Tibial nerve (tissue), 4 donors: ENCODE measurements at regions not wholly inside any gene's neighbourhood (a gene's known extent, or its start where the extent isn't known, plus 50 kb on each side); places are given as distances from the start of the nearest gene placed in this dataset.

Source experiments
- DNase-seq, 2 donors: peaks; one replicate each; pipeline ENCODE4 v3.0.0-alpha.2; 2019; ENCODE audit warnings: low spot score in 2 of 2
- H3K27ac ChIP-seq, 4 donors: fragments of 200-600 bp; sonication (generic) in 3 of 4; one replicate each; pipeline ENCODE4 v1.5.1; 2017 to 2019; ENCODE audit warnings: mild to moderate bottlenecking in 1 of 4
- H3K27me3 ChIP-seq, 2 donors: fragments of 200-600 bp; sonication (generic) in 1 of 2; one replicate each; pipeline versions ENCODE4 v1.5.1 to v1.6.0; 2017 to 2019
- H3K36me3 ChIP-seq, 3 donors: fragments of 200-600 bp; sonication (generic); one replicate each; pipeline ENCODE4 v1.5.1; 2018 to 2019
- H3K4me1 ChIP-seq, 4 donors: fragments of 200-600 bp; sonication (generic) in 3 of 4; one replicate each; pipeline ENCODE4 v1.5.1; 2017 to 2019
- H3K4me3 ChIP-seq, 4 donors: fragments of 200-600 bp; sonication (generic) in 3 of 4; one replicate each; pipeline ENCODE4 v1.5.1; 2017 to 2019; ENCODE audit warnings: mild to moderate bottlenecking in 1 of 4, moderate library complexity in 1 of 4
- H3K9me3 ChIP-seq, 4 donors: fragments of 200-600 bp; sonication (generic) in 3 of 4; one replicate each; pipeline ENCODE4 v1.5.1; 2017 to 2019
- EP300 ChIP-seq, 2 donors: sonication (generic); formaldehyde crosslinking; IDR thresholded peaks; one replicate each; pipeline ENCODE4 v1.6.1; 2017; ENCODE audit warnings: antibody characterized with exemption in 2 of 2, mild to moderate bottlenecking in 1 of 2
- POLR2A ChIP-seq, 2 donors: fragments of 450-650 bp; IDR thresholded peaks; one replicate each; pipeline ENCODE4 v1.6.1; 2017; ENCODE audit warnings: antibody characterized with exemption in 2 of 2, mild to moderate bottlenecking in 2 of 2, moderate library complexity in 2 of 2
- WGBS, 2 donors: methylation state at CpG; one replicate each; pipeline ENCODE4 v1.1.5; 2018; 5-methylcytosine and 5-hydroxymethylcytosine counted together
- TF ChIP-seq, protein P1 (sequence below), 5 experiments: fragments of 200-600 bp in 3 of 5; fragments of 450-650 bp in 2 of 5; sonication (generic) in 3 of 5; IDR thresholded peaks; one replicate each; pipeline ENCODE4 v1.5.1; 2016 to 2019; ENCODE audit warnings: antibody characterized with exemption in 5 of 5, mild to moderate bottlenecking in 3 of 5, moderate library complexity in 2 of 5

- Histone ChIP-seq H3K36me3 (no peaks in the 10 kb centered on the region), H3K4me3 (no peak overlapping the region), H3K27ac (no peak overlapping the region), H3K4me1 (no peaks in the 10 kb centered on the region), H3K9me3 (no peaks in the 10 kb centered on the region), H3K27me3 (no peaks in the 10 kb centered on the region)
- no peak for TF ChIP-seq EP300 (IDR thresholded peaks at IDR 0.05)
- TF ChIP-seq POLR2A (IDR thresholded peaks at IDR 0.05) = no peak
- TF ChIP-seq, protein P1, sequence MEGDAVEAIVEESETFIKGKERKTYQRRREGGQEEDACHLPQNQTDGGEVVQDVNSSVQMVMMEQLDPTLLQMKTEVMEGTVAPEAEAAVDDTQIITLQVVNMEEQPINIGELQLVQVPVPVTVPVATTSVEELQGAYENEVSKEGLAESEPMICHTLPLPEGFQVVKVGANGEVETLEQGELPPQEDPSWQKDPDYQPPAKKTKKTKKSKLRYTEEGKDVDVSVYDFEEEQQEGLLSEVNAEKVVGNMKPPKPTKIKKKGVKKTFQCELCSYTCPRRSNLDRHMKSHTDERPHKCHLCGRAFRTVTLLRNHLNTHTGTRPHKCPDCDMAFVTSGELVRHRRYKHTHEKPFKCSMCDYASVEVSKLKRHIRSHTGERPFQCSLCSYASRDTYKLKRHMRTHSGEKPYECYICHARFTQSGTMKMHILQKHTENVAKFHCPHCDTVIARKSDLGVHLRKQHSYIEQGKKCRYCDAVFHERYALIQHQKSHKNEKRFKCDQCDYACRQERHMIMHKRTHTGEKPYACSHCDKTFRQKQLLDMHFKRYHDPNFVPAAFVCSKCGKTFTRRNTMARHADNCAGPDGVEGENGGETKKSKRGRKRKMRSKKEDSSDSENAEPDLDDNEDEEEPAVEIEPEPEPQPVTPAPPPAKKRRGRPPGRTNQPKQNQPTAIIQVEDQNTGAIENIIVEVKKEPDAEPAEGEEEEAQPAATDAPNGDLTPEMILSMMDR (IDR thresholded peaks at IDR 0.05) = no peak
- 81 to 84% methylated on average over 6 of the region's 6 CpGs for WGBS, 2 donors
- DNase-seq = no peak
Observed at GRCh38 chr4:55248756-55249155, 97.3 kb upstream of the SRD5A3 start.

GRCh38 chr4:55249476-55249875 lies 96.6 kb upstream of the SRD5A3 start:
- H3K27ac ChIP-seq = no peak overlapping the region
- H3K4me1 ChIP-seq = no peaks in the 10 kb centered on the region
- no peaks in the 10 kb centered on the region for H3K36me3 ChIP-seq
- no peak for DNase-seq
- WGBS, 2 donors = 78 to 79% methylated on average over 3 of the region's 3 CpGs
- no peaks in the 10 kb centered on the region for H3K9me3 ChIP-seq
- no peak overlapping the region for H3K4me3 ChIP-seq
- TF ChIP-seq, protein P1 (IDR thresholded peaks at IDR 0.05) = no peak
- TF ChIP-seq EP300 (IDR thresholded peaks at IDR 0.05) = no peak
- TF ChIP-seq POLR2A (IDR thresholded peaks at IDR 0.05) = no peak
- H3K27me3 ChIP-seq = no peaks in the 10 kb centered on the region

DNA sequence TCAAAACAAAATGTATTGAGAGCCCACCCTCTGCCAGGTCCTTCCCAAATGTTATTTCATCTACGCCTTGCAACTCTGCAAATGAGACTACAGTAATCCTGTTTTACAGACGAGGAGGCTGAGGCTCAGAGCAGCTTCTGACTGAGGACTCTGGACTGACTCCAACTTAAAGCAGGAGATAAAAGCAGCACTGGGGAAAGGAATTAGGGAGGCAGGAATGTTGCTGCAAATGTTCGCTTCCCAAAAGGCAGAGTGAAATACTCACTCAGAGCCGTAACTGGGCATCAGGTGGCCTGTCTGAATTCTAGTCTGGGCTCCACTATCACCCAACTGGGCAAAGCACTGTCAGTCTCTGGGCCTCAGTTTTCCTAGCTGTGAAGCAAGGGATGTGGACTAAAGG lies 94.7 kb upstream of the SRD5A3 start:
- no peak for TF ChIP-seq POLR2A (IDR thresholded peaks at IDR 0.05)
- TF ChIP-seq, protein P1 (IDR thresholded peaks at IDR 0.05) = no peak
- TF ChIP-seq EP300 (IDR thresholded peaks at IDR 0.05) = no peak
- DNase-seq = no peak
- no peak overlapping the region for H3K27ac ChIP-seq

DNA sequence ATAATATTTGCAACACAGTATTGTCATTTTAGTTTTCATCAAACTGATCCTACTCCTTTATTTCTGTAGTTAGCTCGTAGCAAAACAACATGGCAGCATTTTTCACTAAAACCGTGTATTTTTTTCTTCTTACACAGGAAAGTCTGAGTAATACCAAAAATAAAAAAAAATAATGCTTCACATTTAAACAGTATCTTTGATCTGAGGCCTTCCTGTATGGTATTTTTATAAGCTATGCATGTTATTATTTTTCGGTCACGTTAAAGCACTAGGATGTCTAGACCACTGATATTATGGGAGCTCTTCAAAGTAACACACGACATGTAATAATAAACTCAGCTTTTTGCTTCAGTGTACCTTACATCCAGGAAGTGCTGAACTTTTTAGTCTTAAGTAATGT lies 94.1 kb upstream of the SRD5A3 start:
- H3K27ac ChIP-seq = no peak overlapping the region
- no peaks in the 10 kb centered on the region for H3K9me3 ChIP-seq
- 86 to 87% methylated on average over 5 of the region's 5 CpGs for WGBS, 2 donors
- H3K4me1 ChIP-seq = no peaks in the 10 kb centered on the region
- DNase-seq = no peak
- TF ChIP-seq POLR2A (IDR thresholded peaks at IDR 0.05) (no peak), EP300 (IDR thresholded peaks at IDR 0.05) (no peak)
- TF ChIP-seq, protein P1 (IDR thresholded peaks at IDR 0.05) = no peak
- H3K4me3 ChIP-seq = no peak overlapping the region
- no peaks in the 10 kb centered on the region for H3K27me3 ChIP-seq
- H3K36me3 ChIP-seq = no peaks in the 10 kb centered on the region

More for the DNA sequence above, 94.7 kb upstream of the SRD5A3 start:
- Histone ChIP-seq H3K4me3 (no peak overlapping the region), H3K27me3 (no peaks in the 10 kb centered on the region), H3K4me1 (no peaks in the 10 kb centered on the region), H3K36me3 (no peaks in the 10 kb centered on the region), H3K9me3 (no peaks in the 10 kb centered on the region)
- WGBS, 2 donors = 54 to 58% methylated on average over 4 of the region's 4 CpGs

- no peaks in the 10 kb centered on the region for H3K9me3 ChIP-seq
- no peaks in the 10 kb centered on the region for H3K36me3 ChIP-seq
- H3K27ac ChIP-seq = no peak overlapping the region
- H3K4me1 ChIP-seq = no peaks in the 10 kb centered on the region
- DNase-seq = no peak
- WGBS, 2 donors = 85 to 88% methylated on average over 8 of the region's 8 CpGs
- H3K4me3 ChIP-seq = no peak overlapping the region
- H3K27me3 ChIP-seq = no peaks in the 10 kb centered on the region
- TF ChIP-seq EP300 (IDR thresholded peaks at IDR 0.05) = no peak
- TF ChIP-seq, protein P1 (IDR thresholded peaks at IDR 0.05) = no peak
- no peak for TF ChIP-seq POLR2A (IDR thresholded peaks at IDR 0.05)
Observed at GRCh38 chr4:55253948-55254593, 92.0 kb upstream of the SRD5A3 start.
